Esophagus muscularis mucosa (tissue), 4 donors: ENCODE measurements at regions not wholly inside any gene's neighbourhood (a gene's known extent, or its start where the extent isn't known, plus 50 kb on each side); places are given as distances from the start of the nearest gene placed in this dataset.

Experiments
- DNase-seq: peaks from one replicate; pipeline ENCODE4 v3.0.0-alpha.2; 2017; ENCODE audit errors: extremely low spot score
- H3K27ac ChIP-seq, 4 donors: fragments of 200-600 bp; sonication (generic); replicated peaks in 1 of 4; 1 replicate in 3 of 4; 2 replicates in 1 of 4; pipeline ENCODE4 v1.5.1; 2016 to 2019; ENCODE audit warnings: mild to moderate bottlenecking in 1 of 4
- H3K27me3 ChIP-seq, 4 donors: fragments of 200-600 bp; sonication (generic); one replicate each; pipeline versions ENCODE4 v1.5.1 to v1.6.0; 2016 to 2019
- H3K36me3 ChIP-seq, 4 donors: fragments of 200-600 bp; sonication (generic); one replicate each; pipeline ENCODE4 v1.5.1; 2016 to 2019
- H3K4me1 ChIP-seq, 4 donors: fragments of 200-600 bp; sonication (generic); one replicate each; pipeline ENCODE4 v1.5.1; 2016 to 2019
- H3K4me3 ChIP-seq, 4 donors: fragments of 200-600 bp; sonication (generic); 1 replicate in 2 of 4; 2 replicates in 2 of 4; pipeline ENCODE4 v1.5.1; 2016 to 2019; ENCODE audit warnings: mild to moderate bottlenecking in 4 of 4, moderate library complexity in 1 of 4
- H3K9me3 ChIP-seq, 4 donors: fragments of 200-600 bp; sonication (generic); 1 replicate in 3 of 4; 2 replicates in 1 of 4; pipeline ENCODE4 v1.5.1; 2016 to 2019
- EP300 ChIP-seq: sonication (generic); formaldehyde crosslinking; IDR thresholded peaks from one replicate; pipeline ENCODE4 v1.6.1; 2017; ENCODE audit warnings: antibody characterized with exemption
- POLR2A ChIP-seq: fragments of 450-650 bp; IDR thresholded peaks from one replicate; pipeline ENCODE4 v1.6.1; 2017; ENCODE audit warnings: antibody characterized with exemption, moderate library complexity, mild to moderate bottlenecking, low read depth
- POLR2AphosphoS5 ChIP-seq, 2 donors: sonication (generic); formaldehyde crosslinking; IDR thresholded peaks; one replicate each; pipeline ENCODE4 v1.6.1; 2017; ENCODE audit warnings: antibody characterized with exemption in 2 of 2
- WGBS: methylation state at CpG from one replicate; pipeline ENCODE4 v1.1.5; 2018; 5-methylcytosine and 5-hydroxymethylcytosine counted together
- intact Hi-C: fragments of 100-400 bp; cut with DNase I; formaldehyde crosslinking; loops from one replicate; pipeline ENCODE4 v1.15.1; 2023
- TF ChIP-seq, protein P1 (sequence below), 3 experiments: fragments of 200-600 bp in 2 of 3; fragments of 450-650 bp in 1 of 3; sonication (generic) in 2 of 3; IDR thresholded peaks; one replicate each; pipeline ENCODE4 v1.5.1; 2017 to 2019; ENCODE audit warnings: antibody characterized with exemption in 3 of 3, mild to moderate bottlenecking in 2 of 3, moderate library complexity in 1 of 3

DNA sequence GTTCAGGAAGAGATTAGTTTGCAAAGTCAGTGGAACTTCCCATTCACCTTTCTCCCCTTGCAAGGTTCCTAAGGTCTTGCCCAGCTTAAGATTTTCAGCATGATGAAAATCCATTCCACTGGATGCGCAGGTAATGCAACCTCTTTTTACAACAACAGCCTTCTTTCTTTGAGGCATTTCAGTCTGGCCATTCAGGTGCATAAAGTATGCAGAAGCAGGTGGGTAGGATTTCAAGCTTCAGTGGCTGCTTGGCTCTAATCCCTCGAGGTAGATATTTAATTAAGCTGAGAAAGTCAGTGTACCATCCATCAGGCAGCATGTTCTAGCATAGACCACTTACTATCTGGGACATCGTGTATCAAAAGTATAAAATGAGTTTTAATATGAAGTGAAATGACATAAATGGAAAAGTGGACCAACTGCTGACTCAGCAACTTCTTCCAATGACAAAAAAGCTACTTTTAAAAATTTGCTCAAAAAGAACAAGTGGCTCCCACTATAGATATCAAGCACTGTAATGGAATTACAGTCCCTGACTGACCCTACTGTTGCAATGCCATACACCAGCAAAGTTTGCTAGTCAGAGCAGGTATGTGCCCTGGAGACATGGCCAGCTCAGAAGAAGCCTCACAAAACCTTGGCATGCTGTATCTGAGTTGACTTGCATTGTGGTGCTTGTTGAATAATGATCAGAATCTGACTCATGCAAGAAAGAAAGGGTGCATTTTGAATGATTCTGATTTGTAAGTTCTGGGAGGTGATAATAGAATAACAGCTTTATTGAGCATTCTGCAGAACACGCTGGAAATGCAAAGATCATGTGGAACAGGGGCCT, 459.9 kb upstream of the MCTP2 start:
- Histone ChIP-seq H3K27me3 (no peaks in the 10 kb centered on the region), H3K9me3 (no peaks in the 10 kb centered on the region), H3K27ac (no peak overlapping the region), H3K36me3 (no peaks in the 10 kb centered on the region), H3K4me1 (no peaks in the 10 kb centered on the region), H3K4me3 (no peak overlapping the region)
- 89% methylated on average over 4 of the region's 4 CpGs for WGBS
- DNase-seq: no peak
- intact Hi-C loops: no loop called here
- no peak for TF ChIP-seq EP300
- TF ChIP-seq POLR2A: no peak
- TF ChIP-seq, protein P1, sequence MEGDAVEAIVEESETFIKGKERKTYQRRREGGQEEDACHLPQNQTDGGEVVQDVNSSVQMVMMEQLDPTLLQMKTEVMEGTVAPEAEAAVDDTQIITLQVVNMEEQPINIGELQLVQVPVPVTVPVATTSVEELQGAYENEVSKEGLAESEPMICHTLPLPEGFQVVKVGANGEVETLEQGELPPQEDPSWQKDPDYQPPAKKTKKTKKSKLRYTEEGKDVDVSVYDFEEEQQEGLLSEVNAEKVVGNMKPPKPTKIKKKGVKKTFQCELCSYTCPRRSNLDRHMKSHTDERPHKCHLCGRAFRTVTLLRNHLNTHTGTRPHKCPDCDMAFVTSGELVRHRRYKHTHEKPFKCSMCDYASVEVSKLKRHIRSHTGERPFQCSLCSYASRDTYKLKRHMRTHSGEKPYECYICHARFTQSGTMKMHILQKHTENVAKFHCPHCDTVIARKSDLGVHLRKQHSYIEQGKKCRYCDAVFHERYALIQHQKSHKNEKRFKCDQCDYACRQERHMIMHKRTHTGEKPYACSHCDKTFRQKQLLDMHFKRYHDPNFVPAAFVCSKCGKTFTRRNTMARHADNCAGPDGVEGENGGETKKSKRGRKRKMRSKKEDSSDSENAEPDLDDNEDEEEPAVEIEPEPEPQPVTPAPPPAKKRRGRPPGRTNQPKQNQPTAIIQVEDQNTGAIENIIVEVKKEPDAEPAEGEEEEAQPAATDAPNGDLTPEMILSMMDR (IDR thresholded peaks at IDR 0.05): no peak
- TF ChIP-seq POLR2AphosphoS5 (IDR thresholded peaks at IDR 0.05): no peak

DNA sequence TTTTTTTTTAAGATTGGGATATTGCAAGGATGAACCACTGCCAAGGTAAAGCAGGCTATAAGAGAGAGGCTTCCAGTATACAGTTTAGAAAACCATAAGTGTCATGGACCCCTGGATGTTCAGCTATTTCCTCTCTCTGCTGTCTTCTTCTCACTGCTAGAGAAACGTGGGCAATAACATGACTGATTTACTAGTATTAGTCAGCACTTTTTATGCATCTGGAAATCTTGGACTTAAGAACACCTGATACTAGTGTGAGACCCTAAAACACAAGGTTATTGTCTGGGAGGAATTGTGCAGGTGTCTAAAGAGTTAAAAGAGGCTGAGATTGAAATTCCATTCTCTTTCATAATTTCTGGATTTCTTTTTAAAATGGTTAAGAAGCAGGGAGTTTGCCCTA, 460.6 kb upstream of the MCTP2 start:
- no peaks in the 10 kb centered on the region for H3K4me1 ChIP-seq
- WGBS: 58% methylated on average over 1 of the region's 1 CpG

DNA sequence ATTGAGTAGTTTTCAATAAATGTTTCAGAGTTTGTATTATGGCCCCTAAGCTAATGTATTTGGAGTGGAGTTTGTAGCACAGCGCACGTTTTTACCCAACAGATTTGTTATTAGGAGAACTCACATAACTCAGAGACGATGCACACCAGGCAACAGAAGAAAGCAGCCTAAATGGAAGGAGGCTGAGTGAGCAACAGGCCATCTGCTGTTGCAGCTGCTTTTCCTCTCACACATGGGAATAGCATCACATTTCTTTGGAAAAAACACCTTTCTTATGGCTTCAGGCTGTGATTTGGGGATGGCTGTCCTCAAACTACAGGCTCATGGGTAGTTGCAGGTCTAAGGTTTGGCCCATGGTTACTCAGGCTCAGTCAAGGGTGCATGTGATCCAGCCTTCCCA, 469.3 kb upstream of the MCTP2 start:
- no peak for TF ChIP-seq EP300
- TF ChIP-seq, protein P1 (IDR thresholded peaks at IDR 0.05): no peak
- TF ChIP-seq POLR2AphosphoS5 (IDR thresholded peaks at IDR 0.05): no peak
- TF ChIP-seq POLR2A: no peak
- intact Hi-C loops: no loop called here

More for the DNA sequence above, 460.6 kb upstream of the MCTP2 start:
- Histone ChIP-seq H3K27ac (no peak overlapping the region), H3K27me3 (no peaks in the 10 kb centered on the region), H3K36me3 (no peaks in the 10 kb centered on the region), H3K4me3 (no peak overlapping the region), H3K9me3 (no peaks in the 10 kb centered on the region)
- no peak for DNase-seq
- intact Hi-C loops: no loop called here
- TF ChIP-seq, protein P1 (IDR thresholded peaks at IDR 0.05): no peak

DNA sequence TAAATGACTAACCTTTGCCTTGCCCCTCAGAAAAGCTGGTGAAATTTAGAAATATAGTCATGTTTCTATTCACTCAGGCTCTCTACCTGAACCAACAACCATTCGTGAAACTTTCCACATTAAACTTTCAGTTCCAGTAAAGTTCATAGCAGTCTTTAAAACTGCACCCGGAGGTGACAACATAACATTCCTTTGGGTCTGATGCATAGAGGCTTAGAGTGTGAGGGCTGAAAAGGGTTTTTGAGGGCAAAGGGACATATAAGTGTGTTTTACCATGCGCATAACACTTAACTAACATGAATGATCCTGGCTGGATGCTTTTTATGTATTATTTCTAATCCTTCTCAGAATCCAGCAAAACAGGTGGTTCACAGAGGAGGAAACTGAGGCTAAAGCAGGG, 471.7 kb upstream of the MCTP2 start:
- H3K4me3 ChIP-seq: no peak overlapping the region
- no peaks in the 10 kb centered on the region for H3K9me3 ChIP-seq
- no peaks in the 10 kb centered on the region for H3K36me3 ChIP-seq
- intact Hi-C loops: no loop called here
- H3K27me3 ChIP-seq: no peaks in the 10 kb centered on the region
- no peak for DNase-seq
- 67% methylated on average over 3 of the region's 3 CpGs for WGBS
- no peak for TF ChIP-seq EP300
- no peak for TF ChIP-seq POLR2A
- TF ChIP-seq, protein P1 (IDR thresholded peaks at IDR 0.05): no peak
- TF ChIP-seq POLR2AphosphoS5 (IDR thresholded peaks at IDR 0.05): no peak
- H3K4me1 ChIP-seq: no peaks in the 10 kb centered on the region
- H3K27ac ChIP-seq: no peak overlapping the region

More for the DNA sequence above, 469.3 kb upstream of the MCTP2 start:
- Histone ChIP-seq H3K27me3 (no peaks in the 10 kb centered on the region), H3K4me1 (no peaks in the 10 kb centered on the region), H3K9me3 (no peaks in the 10 kb centered on the region), H3K36me3 (no peaks in the 10 kb centered on the region), H3K4me3 (no peak overlapping the region), H3K27ac (no peak overlapping the region)
- no peak for DNase-seq
- 86% methylated on average over 3 of the region's 3 CpGs for WGBS

DNA sequence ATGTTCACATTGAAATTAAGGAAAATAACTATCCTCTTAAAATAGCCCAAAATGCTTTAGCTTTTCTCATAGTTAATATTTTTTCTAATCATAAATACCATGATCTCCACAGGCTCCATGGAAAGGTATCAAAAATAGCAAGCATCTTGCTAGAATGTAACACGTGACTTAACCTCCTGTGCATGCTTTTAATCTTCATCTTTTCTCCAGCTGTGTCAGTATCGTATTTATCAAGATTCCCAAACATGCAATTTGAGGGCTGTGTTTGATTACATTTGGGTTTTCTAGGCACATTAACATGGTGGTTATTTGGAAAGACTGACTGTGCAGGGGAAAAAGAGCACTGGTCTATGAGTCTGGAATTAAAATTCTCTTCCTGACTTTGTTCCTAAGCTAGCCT, 472.5 kb upstream of the MCTP2 start:
- Histone ChIP-seq H3K27me3 (no peaks in the 10 kb centered on the region), H3K9me3 (no peaks in the 10 kb centered on the region), H3K27ac (no peak overlapping the region), H3K4me1 (no peaks in the 10 kb centered on the region), H3K36me3 (no peaks in the 10 kb centered on the region), H3K4me3 (no peak overlapping the region)
- whole genome bisulfite sequencing: 91% methylated on average over 2 of the region's 2 CpGs
- intact Hi-C loops: no loop called here
- TF ChIP-seq, protein P1 (IDR thresholded peaks at IDR 0.05): no peak
- TF ChIP-seq POLR2A (no peak), POLR2AphosphoS5 (IDR thresholded peaks at IDR 0.05) (no peak), EP300 (no peak)
- no peak for DNase-seq
